ENCODE measurements at regions not wholly inside any gene's neighbourhood (a gene's known extent, or its start where the extent isn't known, plus 50 kb on each side); places are given as distances from the start of the nearest gene placed in this dataset.
A peak's percentile ranks its signal among the peaks of the same experiment; 100 is the strongest.

GRCh38 chr4:184313058-184313581 lies 95.4 kb upstream of the ENPP6 start:
- POLR2A ChIA-PET: interaction anchor here (1.4 kb wide), 1 partner anchor 34 kb away, joined by 4 read pairs; no protein-coding TSS in a partner anchor
- peak overlapping the region; percentile 51 for H3K4me2 ChIP-seq (replicated peaks; ENCODE audit: low read depth, low read length, poor library complexity, severe bottlenecking)

GRCh38 chr4:184312126-184312525 lies 94.5 kb upstream of the ENPP6 start:
- TF ChIP-seq, protein P1, sequence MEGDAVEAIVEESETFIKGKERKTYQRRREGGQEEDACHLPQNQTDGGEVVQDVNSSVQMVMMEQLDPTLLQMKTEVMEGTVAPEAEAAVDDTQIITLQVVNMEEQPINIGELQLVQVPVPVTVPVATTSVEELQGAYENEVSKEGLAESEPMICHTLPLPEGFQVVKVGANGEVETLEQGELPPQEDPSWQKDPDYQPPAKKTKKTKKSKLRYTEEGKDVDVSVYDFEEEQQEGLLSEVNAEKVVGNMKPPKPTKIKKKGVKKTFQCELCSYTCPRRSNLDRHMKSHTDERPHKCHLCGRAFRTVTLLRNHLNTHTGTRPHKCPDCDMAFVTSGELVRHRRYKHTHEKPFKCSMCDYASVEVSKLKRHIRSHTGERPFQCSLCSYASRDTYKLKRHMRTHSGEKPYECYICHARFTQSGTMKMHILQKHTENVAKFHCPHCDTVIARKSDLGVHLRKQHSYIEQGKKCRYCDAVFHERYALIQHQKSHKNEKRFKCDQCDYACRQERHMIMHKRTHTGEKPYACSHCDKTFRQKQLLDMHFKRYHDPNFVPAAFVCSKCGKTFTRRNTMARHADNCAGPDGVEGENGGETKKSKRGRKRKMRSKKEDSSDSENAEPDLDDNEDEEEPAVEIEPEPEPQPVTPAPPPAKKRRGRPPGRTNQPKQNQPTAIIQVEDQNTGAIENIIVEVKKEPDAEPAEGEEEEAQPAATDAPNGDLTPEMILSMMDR (IDR thresholded peaks at IDR 0.05): no peak
- no peak for TF ChIP-seq EZH2 (IDR thresholded peaks at IDR 0.05; ENCODE audit: borderline replicate concordance, insufficient read depth, low read depth, low read length, poor library complexity, severe bottlenecking)
- Histone ChIP-seq H3K4me1 (ENCODE audit: control insufficient read depth in 2 of 2, insufficient read depth in 2 of 2, low read length in 2 of 2) (peaks cover 48 to 51% of the 10 kb centered on the region in 2 donors), H3K36me3 (replicated peaks in 1 of 2; ENCODE audit: control extremely low read depth in 1 of 2, control insufficient read depth in 1 of 2, extremely low read depth in 1 of 2, insufficient read depth in 2 of 2, low read length in 1 of 2) (no peaks in the 10 kb centered on the region), H3K79me2 (ENCODE audit: control insufficient read depth, insufficient read depth, low read length) (no peaks in the 10 kb centered on the region), H2AFZ (ENCODE audit: insufficient read depth, low read depth, low read length, poor library complexity, severe bottlenecking) (no peak overlapping the region), H3K27me3 (replicated peaks in 1 of 4; ENCODE audit: control extremely low read depth in 1 of 4, control insufficient read depth in 3 of 4, insufficient read depth in 4 of 4, low read length in 3 of 4) (no peaks in the 10 kb centered on the region), H3K9ac (ENCODE audit: low read length) (no peak overlapping the region), H3K9me3 (ENCODE audit: control extremely low read depth in 1 of 3, control insufficient read depth in 2 of 3, insufficient read depth in 1 of 3, low read length in 2 of 3) (no peaks in the 10 kb centered on the region), H3K4me3 (ENCODE audit: control extremely low read depth in 1 of 5, extremely low read depth in 1 of 5, insufficient read depth in 1 of 5, low read depth in 2 of 5, low read length in 4 of 5) (no peak overlapping the region), H3K27ac (ENCODE audit: low read length in 2 of 2) (no peak overlapping the region), H4K20me1 (ENCODE audit: control insufficient read depth, insufficient read depth, low read length, poor library complexity, severe bottlenecking) (no peaks in the 10 kb centered on the region), H3K4me2 (replicated peaks; ENCODE audit: low read depth, low read length, poor library complexity, severe bottlenecking) (no peak overlapping the region)
- no peaks in the 10 kb centered on the region for H3K27me3 Mint-ChIP-seq
- H3K27ac Mint-ChIP-seq: peak overlapping the region; percentile 46
- 94% methylated on average over 1 of the region's 3 CpGs for WGBS (ENCODE audit: insufficient coverage)
- no peak overlapping the region for H3K4me3 Mint-ChIP-seq
- H3K4me1 Mint-ChIP-seq: peaks cover 77% of the 10 kb centered on the region
- DNase-seq (no peak), ATAC-seq (ENCODE audit: low read depth) (no peak)
- ChIA-PET CTCF (interaction anchor here (1.3 to 7.3 kb wide), 5 partner anchors 11 to 129 kb away, joined by 3 to 49 read pairs (median 4); no protein-coding TSS in a partner anchor), POLR2A (no interaction called here)
- H3K9me3 Mint-ChIP-seq (ENCODE audit: insufficient read depth): no peaks in the 10 kb centered on the region
- intact Hi-C loops (cut with micrococcal nuclease): no loop called here

More at GRCh38 chr4:184313058-184313581, 95.4 kb upstream of the ENPP6 start:
- Mint-ChIP-seq H3K9me3 (ENCODE audit: insufficient read depth) (no peaks in the 10 kb centered on the region), H3K27me3 (no peaks in the 10 kb centered on the region), H3K4me3 (peak overlapping the region; percentile 64), H3K27ac (peak overlapping the region; percentile 88), H3K4me1 (peaks cover 85% of the 10 kb centered on the region)
- Histone ChIP-seq H3K36me3 (replicated peaks in 1 of 2; ENCODE audit: control extremely low read depth in 1 of 2, control insufficient read depth in 1 of 2, extremely low read depth in 1 of 2, insufficient read depth in 2 of 2, low read length in 1 of 2) (no peaks in the 10 kb centered on the region), H4K20me1 (ENCODE audit: control insufficient read depth, insufficient read depth, low read length, poor library complexity, severe bottlenecking) (no peaks in the 10 kb centered on the region), H3K9ac (ENCODE audit: low read length) (no peak overlapping the region), H3K4me1 (ENCODE audit: control insufficient read depth in 2 of 2, insufficient read depth in 2 of 2, low read length in 2 of 2) (peaks cover 52 to 56% of the 10 kb centered on the region in 2 donors), H3K27ac (ENCODE audit: low read length in 2 of 2) (no peak overlapping the region), H2AFZ (ENCODE audit: insufficient read depth, low read depth, low read length, poor library complexity, severe bottlenecking) (no peak overlapping the region), H3K4me3 (ENCODE audit: control extremely low read depth in 1 of 5, extremely low read depth in 1 of 5, insufficient read depth in 1 of 5, low read depth in 2 of 5, low read length in 4 of 5) (no peak overlapping the region), H3K79me2 (ENCODE audit: control insufficient read depth, insufficient read depth, low read length) (no peaks in the 10 kb centered on the region), H3K27me3 (replicated peaks in 1 of 4; ENCODE audit: control extremely low read depth in 1 of 4, control insufficient read depth in 3 of 4, insufficient read depth in 4 of 4, low read length in 3 of 4) (no peaks in the 10 kb centered on the region), H3K9me3 (ENCODE audit: control extremely low read depth in 1 of 3, control insufficient read depth in 2 of 3, insufficient read depth in 1 of 3, low read length in 2 of 3) (no peaks in the 10 kb centered on the region)
- ATAC-seq (ENCODE audit: low read depth) (no peak), DNase-seq (no peak)
- CTCF ChIA-PET: interaction anchor here (0.7 to 7.3 kb wide), 8 partner anchors 9 to 193 kb away, joined by 3 to 49 read pairs (median 4); no protein-coding TSS in a partner anchor
- intact Hi-C loops (cut with micrococcal nuclease): no loop called here
- WGBS (ENCODE audit: insufficient coverage): 100% methylated on average over 3 of the region's 4 CpGs
- TF ChIP-seq EZH2 (IDR thresholded peaks at IDR 0.05; ENCODE audit: borderline replicate concordance, insufficient read depth, low read depth, low read length, poor library complexity, severe bottlenecking): no peak
- TF ChIP-seq, protein P1 (IDR thresholded peaks at IDR 0.05): no peak
